A673 (cell line): ENCODE measurements at regions not wholly inside any gene's neighbourhood (a gene's known extent, or its start where the extent isn't known, plus 50 kb on each side); places are given as distances from the start of the nearest gene placed in this dataset.
"Not testable (repeated sequence)": the region's sequence is repeated elsewhere in the genome, so short reads cannot be mapped to it uniquely, and the experiment has no call there.

Source experiments
- BruUV-seq: library from RNA; stranded (reverse); fragments of 400-500 nt; replicated peaks from 2 replicates; lab custom pipeline; 2021; lab: Mats Ljungman, UMichigan
- CTCF ChIA-PET: fragments of 300-600 bp; sonication (Branson Sonifier 250); formaldehyde crosslinking; loops from one replicate; lab custom pipeline; 2022; ENCODE audit warnings: antibody characterized with exemption; lab: Charles Lee
- POLR2A ChIA-PET: fragments of 300-600 bp; sonication (Branson Sonifier 250); formaldehyde crosslinking; loops from one replicate; lab custom pipeline; 2022; ENCODE audit warnings: antibody characterized with exemption; ENCODE audit not compliant: low non-redundant PET; lab: Charles Lee
- DNase-seq: peaks from one replicate; pipeline ENCODE4 v3.0.0-alpha.2; 2015; ENCODE audit warnings: low spot score
- H3K27ac ChIP-seq: fragments of 200-600 bp; sonication (generic); 2 replicates; pipeline ENCODE4 v1.5.1; 2016; ENCODE audit warnings: mixed run types, low read depth, mild to moderate bottlenecking, mixed read lengths, antibody characterized with exemption, low read length; ENCODE audit not compliant: poor library complexity, severe bottlenecking
- H3K27me3 ChIP-seq: fragments of 200-600 bp; sonication (generic); replicated peaks from 2 replicates; pipeline ENCODE4 v1.6.1; 2017; ENCODE audit warnings: mixed run types, low read depth, mild to moderate bottlenecking, mixed read lengths, antibody characterized with exemption, low read length; ENCODE audit not compliant: insufficient read depth, poor library complexity
- H3K36me3 ChIP-seq: fragments of 200-600 bp; sonication (generic); 2 replicates; pipeline ENCODE4 v1.6.1; 2016; ENCODE audit warnings: mixed run types, mild to moderate bottlenecking, mixed read lengths, antibody characterized with exemption, low read length; ENCODE audit not compliant: insufficient read depth, poor library complexity, severe bottlenecking
- H3K4me1 ChIP-seq: fragments of 200-600 bp; sonication (generic); 2 replicates; pipeline ENCODE4 v1.6.1; 2017; ENCODE audit warnings: mixed run types, mild to moderate bottlenecking, mixed read lengths, antibody characterized with exemption, low read length; ENCODE audit not compliant: insufficient read depth, poor library complexity, severe bottlenecking
- H3K4me3 ChIP-seq: fragments of 200-600 bp; sonication (generic); 2 replicates; pipeline ENCODE4 v1.5.1; 2016; ENCODE audit warnings: low read depth, mixed run types, mild to moderate bottlenecking, mixed read lengths, low read length; ENCODE audit not compliant: poor library complexity, severe bottlenecking
- H3K9me3 ChIP-seq: fragments of 200-600 bp; sonication (generic); 2 replicates; pipeline ENCODE4 v1.6.1; 2016; ENCODE audit warnings: mixed run types, low read depth, mild to moderate bottlenecking, mixed read lengths, antibody characterized with exemption, low read length; ENCODE audit not compliant: poor library complexity, severe bottlenecking
- EZH2 ChIP-seq: fragments of 200-600 bp; sonication (generic); IDR thresholded peaks from 2 replicates; pipeline ENCODE4 v1.6.1; 2017; ENCODE audit warnings: borderline replicate concordance, low read depth, mild to moderate bottlenecking, mixed read lengths, antibody characterized with exemption, low read length; ENCODE audit not compliant: poor library complexity, severe bottlenecking
- intact Hi-C: fragments of 100-400 bp; cut with micrococcal nuclease; formaldehyde crosslinking; loops from one replicate; pipeline ENCODE4 v1.10.0; 2022; ENCODE audit not compliant: unreplicated experiment
- TF ChIP-seq, protein P1 (sequence below): fragments of 300-800, 200-600 bp; sonication (generic); conservative IDR thresholded peaks from 2 replicates; pipeline ENCODE4 v1.5.1; 2017; ENCODE audit warnings: low read depth, mild to moderate bottlenecking, antibody characterized with exemption, low read length, moderate library complexity, mixed read lengths

DNA sequence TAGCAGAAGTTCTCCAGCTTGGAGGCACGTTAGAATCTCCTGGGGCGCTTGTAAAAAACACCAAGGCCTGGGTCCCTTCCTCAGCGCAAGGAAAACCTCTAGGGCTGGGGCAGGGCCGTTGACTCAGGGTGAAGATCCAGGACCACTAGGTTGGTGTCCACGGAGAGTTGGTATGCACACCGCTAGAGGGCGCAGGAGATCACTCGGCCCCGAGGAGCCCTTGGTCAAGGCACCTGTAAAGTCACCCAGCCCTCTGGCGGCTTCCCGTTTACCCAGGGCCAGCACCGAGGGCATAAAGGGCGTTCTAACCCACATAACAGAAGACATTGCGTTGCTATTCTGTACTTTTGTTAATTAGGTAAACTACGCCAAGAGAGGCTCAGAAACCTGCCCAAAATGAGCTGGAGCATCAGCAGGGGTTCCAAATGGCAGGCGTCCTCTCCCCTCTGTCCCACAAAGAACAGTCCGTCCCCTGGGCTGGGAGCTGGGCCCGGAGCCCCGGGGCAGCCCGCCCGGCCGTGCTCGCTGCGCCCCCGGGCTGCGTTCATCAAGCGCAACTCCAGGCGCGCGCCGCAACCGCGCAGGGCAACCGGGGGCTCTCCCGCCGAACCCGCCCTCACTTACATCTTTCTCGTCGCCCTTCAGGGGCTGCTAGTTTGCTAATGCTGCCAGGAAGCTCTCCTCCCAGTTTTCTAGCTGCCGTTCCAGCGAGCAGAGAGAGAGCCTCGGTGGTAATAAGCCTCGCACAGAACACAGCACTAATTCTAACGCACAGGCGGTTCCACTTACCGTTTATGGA is 332.1 kb downstream of the ARRDC4 start:
- Histone ChIP-seq H3K27ac (no peak overlapping the region), H3K9me3 (no peaks in the 10 kb centered on the region), H3K27me3 (peaks cover 30% of the 10 kb centered on the region), H3K36me3 (no peaks in the 10 kb centered on the region), H3K4me3 (peak overlapping the region; percentile 33), H3K4me1 (peaks cover 13% of the 10 kb centered on the region)
- no TSS peak for BruUV-seq
- intact Hi-C loops, result loop anchor here (5.0 to 10.0 kb wide), 2 partner anchors 115 to 208 kb away; no protein-coding TSS in a partner anchor
- POLR2A ChIA-PET, result no interaction called here
- TF ChIP-seq, protein P1, sequence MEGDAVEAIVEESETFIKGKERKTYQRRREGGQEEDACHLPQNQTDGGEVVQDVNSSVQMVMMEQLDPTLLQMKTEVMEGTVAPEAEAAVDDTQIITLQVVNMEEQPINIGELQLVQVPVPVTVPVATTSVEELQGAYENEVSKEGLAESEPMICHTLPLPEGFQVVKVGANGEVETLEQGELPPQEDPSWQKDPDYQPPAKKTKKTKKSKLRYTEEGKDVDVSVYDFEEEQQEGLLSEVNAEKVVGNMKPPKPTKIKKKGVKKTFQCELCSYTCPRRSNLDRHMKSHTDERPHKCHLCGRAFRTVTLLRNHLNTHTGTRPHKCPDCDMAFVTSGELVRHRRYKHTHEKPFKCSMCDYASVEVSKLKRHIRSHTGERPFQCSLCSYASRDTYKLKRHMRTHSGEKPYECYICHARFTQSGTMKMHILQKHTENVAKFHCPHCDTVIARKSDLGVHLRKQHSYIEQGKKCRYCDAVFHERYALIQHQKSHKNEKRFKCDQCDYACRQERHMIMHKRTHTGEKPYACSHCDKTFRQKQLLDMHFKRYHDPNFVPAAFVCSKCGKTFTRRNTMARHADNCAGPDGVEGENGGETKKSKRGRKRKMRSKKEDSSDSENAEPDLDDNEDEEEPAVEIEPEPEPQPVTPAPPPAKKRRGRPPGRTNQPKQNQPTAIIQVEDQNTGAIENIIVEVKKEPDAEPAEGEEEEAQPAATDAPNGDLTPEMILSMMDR, result peak; percentile 88
- peak; percentile 39 for TF ChIP-seq EZH2
- peak; percentile 44 for DNase-seq
- CTCF ChIA-PET, result no interaction called here

DNA sequence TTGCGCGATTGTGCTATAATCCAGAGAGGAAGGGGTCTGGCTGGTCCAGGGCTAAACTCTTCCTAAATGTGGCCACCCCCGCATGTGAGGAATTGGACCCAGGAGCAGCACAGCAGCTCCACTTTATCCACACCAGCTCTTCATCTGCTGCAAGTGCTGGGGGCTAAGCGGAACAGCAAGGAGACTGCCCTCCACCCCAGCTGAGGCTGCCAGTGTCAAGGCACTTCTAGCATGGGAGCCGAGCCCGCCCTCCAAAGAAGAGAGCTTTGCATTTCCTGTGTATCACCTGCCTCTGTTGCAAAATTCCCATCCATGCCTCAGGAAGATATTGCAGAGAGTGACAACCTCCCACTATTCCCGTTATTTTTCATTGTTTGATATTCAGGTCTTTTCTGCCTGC is 333.6 kb downstream of the ARRDC4 start:
- Histone ChIP-seq H3K4me1 (peaks cover 13% of the 10 kb centered on the region), H3K36me3 (no peaks in the 10 kb centered on the region), H3K27ac (no peak overlapping the region), H3K9me3 (no peaks in the 10 kb centered on the region), H3K27me3 (peaks cover 30% of the 10 kb centered on the region), H3K4me3 (no peak overlapping the region)
- CTCF ChIA-PET, result no interaction called here
- no TSS peak for BruUV-seq
- no peak for TF ChIP-seq EZH2
- TF ChIP-seq, protein P1, result no peak
- POLR2A ChIA-PET, result no interaction called here
- no peak for DNase-seq
- intact Hi-C loops, result loop anchor here (2.0 to 10.0 kb wide), 3 partner anchors 117 to 389 kb away; no protein-coding TSS in a partner anchor

DNA sequence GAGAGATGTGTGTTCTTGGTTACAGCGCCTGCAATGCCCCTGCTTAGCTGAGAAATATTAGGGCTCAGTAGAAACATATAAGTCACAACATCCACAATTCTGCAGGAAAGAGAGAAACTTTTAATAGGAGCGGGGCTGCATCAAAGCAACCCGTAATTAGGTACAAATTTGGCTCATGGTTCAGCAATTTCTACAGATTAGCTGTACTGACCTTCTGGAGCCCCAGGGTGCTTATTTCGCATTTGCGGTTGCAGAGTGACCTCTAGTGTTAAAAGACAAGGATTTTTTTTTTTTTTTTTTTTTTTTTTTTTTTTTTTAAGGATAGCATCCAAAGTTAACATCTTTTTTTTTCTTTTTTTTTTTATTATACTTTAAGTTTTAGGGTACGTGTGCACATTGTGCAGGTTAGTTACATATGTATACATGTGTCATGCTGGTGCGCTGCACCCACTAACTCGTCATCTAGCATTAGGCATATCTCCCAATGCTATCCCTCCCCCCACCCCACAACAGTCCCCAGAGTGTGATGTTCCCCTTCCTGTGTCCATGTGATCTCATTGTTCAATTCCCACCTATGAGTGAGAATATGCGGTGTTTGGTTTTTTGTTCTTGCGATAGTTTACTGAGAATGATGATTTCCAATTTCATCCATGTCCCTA is 334.7 kb downstream of the ARRDC4 start:
- TF ChIP-seq, protein P1, result peak; percentile 55
- H3K27ac ChIP-seq, H3K36me3 ChIP-seq, BruUV-seq, POLR2A ChIA-PET, H3K4me1 ChIP-seq, H3K9me3 ChIP-seq, H3K4me3 ChIP-seq: not testable (repeated sequence)
- peak; percentile 70 for DNase-seq
- CTCF ChIA-PET, result interaction anchor here (0.5 to 0.7 kb wide), 4 partner anchors 151 to 1968 kb away, joined by 4 to 6 read pairs (median 4); no protein-coding TSS in a partner anchor
- peaks cover 30% of the 10 kb centered on the region for H3K27me3 ChIP-seq
- intact Hi-C loops, result loop anchor here (2.0 to 10.0 kb wide), 2 partner anchors 210 to 390 kb away; no protein-coding TSS in a partner anchor
